ENCODE measurements at regions not wholly inside any gene's neighbourhood (a gene's known extent, or its start where the extent isn't known, plus 50 kb on each side); places are given as distances from the start of the nearest gene placed in this dataset.
"Not testable (repeated sequence)": the region's sequence is repeated elsewhere in the genome, so short reads cannot be mapped to it uniquely, and the experiment has no call there.

DNA sequence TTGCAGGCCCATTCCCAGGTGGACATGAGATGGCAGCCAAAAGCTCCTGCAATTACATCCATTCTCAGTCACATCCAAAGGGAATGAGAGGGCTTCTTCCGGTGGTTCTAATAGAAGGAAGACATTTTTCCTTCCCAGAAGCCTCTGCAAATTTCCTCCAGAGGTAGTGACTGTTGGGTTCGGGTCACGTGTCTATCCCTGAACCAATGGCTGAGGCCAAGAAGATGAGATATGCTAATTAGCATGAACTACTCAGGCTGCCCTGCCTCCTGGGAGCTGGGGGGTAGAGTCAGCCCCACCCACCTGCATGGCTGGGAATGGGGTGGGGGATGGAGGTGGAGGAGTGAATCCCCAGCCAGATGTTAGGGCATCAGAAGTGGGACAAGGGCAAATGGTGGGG is 61.3 kb upstream of the IYD start:
- Histone ChIP-seq H3K36me3 (ENCODE audit: control insufficient read depth in 2 of 3, insufficient read depth in 3 of 3, low read length in 3 of 3) (no peaks in the 10 kb centered on the region), H3K4me3 (ENCODE audit: low read length) (no peak overlapping the region), H3K27ac (ENCODE audit: low read depth, low read length) (no peak overlapping the region), H3K27me3 (ENCODE audit: control insufficient read depth in 2 of 2, insufficient read depth in 2 of 2, low read length in 2 of 2) (no peaks in the 10 kb centered on the region), H3K9me3 (ENCODE audit: control insufficient read depth in 2 of 3, low read length in 3 of 3) (no peaks in the 10 kb centered on the region), H3K4me1 (ENCODE audit: control insufficient read depth in 2 of 2, insufficient read depth in 2 of 2, low read length in 2 of 2) (peaks cover 0 to 30% of the 10 kb centered on the region in 2 donors)
- ChIA-PET POLR2A (no interaction called here), CTCF (no interaction called here)
- Mint-ChIP-seq H3K9me3 (peaks cover 0 to 4% (median 0%) of the 10 kb centered on the region in 11 donors), H3K27me3 (peaks cover 8 to 40% (median 18%) of the 10 kb centered on the region in 5 donors), H3K27ac (no peak overlapping the region), H3K36me3 (no peaks in the 10 kb centered on the region), H3K4me3 (no peak overlapping the region), H3K4me1 (peaks cover 0 to 2% (median 0%) of the 10 kb centered on the region in 7 donors)
- ATAC-seq = no peak
- intact Hi-C loops (cut with micrococcal nuclease) = no loop called here
- no peak for DNase-seq

GRCh38 chr6:150308812-150309645 is 59.8 kb upstream of the IYD start:
- no peaks in the 10 kb centered on the region for H3K9me3 ChIP-seq (ENCODE audit: control insufficient read depth in 2 of 3, low read length in 3 of 3)
- H3K27ac Mint-ChIP-seq = no peak overlapping the region
- H3K27me3 ChIP-seq (ENCODE audit: control insufficient read depth in 2 of 2, insufficient read depth in 2 of 2, low read length in 2 of 2) = no peaks in the 10 kb centered on the region
- peaks cover 10 to 49% (median 18%) of the 10 kb centered on the region in 5 donors for H3K27me3 Mint-ChIP-seq
- H3K27ac ChIP-seq (ENCODE audit: low read depth, low read length) = no peak overlapping the region
- no peaks in the 10 kb centered on the region for H3K36me3 ChIP-seq (ENCODE audit: control insufficient read depth in 2 of 3, insufficient read depth in 3 of 3, low read length in 3 of 3)
- CTCF ChIA-PET = no interaction called here
- H3K4me1 Mint-ChIP-seq = peaks cover 0 to 2% (median 0%) of the 10 kb centered on the region in 7 donors
- POLR2A ChIA-PET = no interaction called here
- DNase-seq = no peak
- peaks cover 0 to 4% (median 0%) of the 10 kb centered on the region in 11 donors for H3K9me3 Mint-ChIP-seq
- no peak overlapping the region for H3K4me3 Mint-ChIP-seq
- peaks cover 0 to 30% of the 10 kb centered on the region in 2 donors for H3K4me1 ChIP-seq (ENCODE audit: control insufficient read depth in 2 of 2, insufficient read depth in 2 of 2, low read length in 2 of 2)
- no peaks in the 10 kb centered on the region for H3K36me3 Mint-ChIP-seq
- H3K4me3 ChIP-seq (ENCODE audit: low read length) = no peak overlapping the region
- ATAC-seq = no peak
- intact Hi-C loops (cut with micrococcal nuclease) = no loop called here

DNA sequence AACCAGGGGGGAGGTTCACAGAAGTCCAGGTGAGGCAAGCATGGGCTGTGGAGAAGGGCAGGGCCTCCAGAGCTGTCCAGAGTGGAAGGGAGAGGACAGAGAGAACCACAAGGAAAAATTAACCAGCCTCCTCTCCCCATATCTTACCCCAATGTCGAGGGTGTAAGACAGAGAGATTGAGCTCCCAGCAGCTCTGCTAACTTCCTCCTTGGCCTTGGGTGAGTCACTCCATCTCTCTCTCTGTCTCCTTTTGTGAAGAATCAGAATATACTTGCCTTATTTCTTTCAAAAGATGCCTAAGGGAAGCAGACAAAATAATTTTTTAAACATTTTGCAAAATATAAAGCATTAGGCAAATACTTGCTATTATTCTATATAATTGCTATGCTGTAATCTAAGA is 58.3 kb upstream of the IYD start:
- H3K4me3 Mint-ChIP-seq = no peak overlapping the region
- no peaks in the 10 kb centered on the region for H3K36me3 Mint-ChIP-seq
- CTCF ChIA-PET = no interaction called here
- H3K4me1 Mint-ChIP-seq = peaks cover 0 to 2% (median 0%) of the 10 kb centered on the region in 7 donors
- no peak for DNase-seq
- POLR2A ChIA-PET = no interaction called here
- ATAC-seq = peak; percentile 65
- H3K27ac ChIP-seq (ENCODE audit: low read depth, low read length) = no peak overlapping the region
- peaks cover 0 to 4% (median 0%) of the 10 kb centered on the region in 11 donors for H3K9me3 Mint-ChIP-seq
- H3K27me3 Mint-ChIP-seq = peaks cover 11 to 39% (median 13%) of the 10 kb centered on the region in 5 donors
- no peak overlapping the region for H3K4me3 ChIP-seq (ENCODE audit: low read length)
- H3K9me3 ChIP-seq (ENCODE audit: control insufficient read depth in 2 of 3, low read length in 3 of 3) = no peaks in the 10 kb centered on the region
- no peaks in the 10 kb centered on the region for H3K27me3 ChIP-seq (ENCODE audit: control insufficient read depth in 2 of 2, insufficient read depth in 2 of 2, low read length in 2 of 2)
- H3K27ac Mint-ChIP-seq = no peak overlapping the region
- intact Hi-C loops (cut with micrococcal nuclease) = no loop called here
- H3K36me3 ChIP-seq (ENCODE audit: control insufficient read depth in 2 of 3, insufficient read depth in 3 of 3, low read length in 3 of 3) = no peaks in the 10 kb centered on the region
- H3K4me1 ChIP-seq (ENCODE audit: control insufficient read depth in 2 of 2, insufficient read depth in 2 of 2, low read length in 2 of 2) = peaks cover 0 to 30% of the 10 kb centered on the region in 2 donors

DNA sequence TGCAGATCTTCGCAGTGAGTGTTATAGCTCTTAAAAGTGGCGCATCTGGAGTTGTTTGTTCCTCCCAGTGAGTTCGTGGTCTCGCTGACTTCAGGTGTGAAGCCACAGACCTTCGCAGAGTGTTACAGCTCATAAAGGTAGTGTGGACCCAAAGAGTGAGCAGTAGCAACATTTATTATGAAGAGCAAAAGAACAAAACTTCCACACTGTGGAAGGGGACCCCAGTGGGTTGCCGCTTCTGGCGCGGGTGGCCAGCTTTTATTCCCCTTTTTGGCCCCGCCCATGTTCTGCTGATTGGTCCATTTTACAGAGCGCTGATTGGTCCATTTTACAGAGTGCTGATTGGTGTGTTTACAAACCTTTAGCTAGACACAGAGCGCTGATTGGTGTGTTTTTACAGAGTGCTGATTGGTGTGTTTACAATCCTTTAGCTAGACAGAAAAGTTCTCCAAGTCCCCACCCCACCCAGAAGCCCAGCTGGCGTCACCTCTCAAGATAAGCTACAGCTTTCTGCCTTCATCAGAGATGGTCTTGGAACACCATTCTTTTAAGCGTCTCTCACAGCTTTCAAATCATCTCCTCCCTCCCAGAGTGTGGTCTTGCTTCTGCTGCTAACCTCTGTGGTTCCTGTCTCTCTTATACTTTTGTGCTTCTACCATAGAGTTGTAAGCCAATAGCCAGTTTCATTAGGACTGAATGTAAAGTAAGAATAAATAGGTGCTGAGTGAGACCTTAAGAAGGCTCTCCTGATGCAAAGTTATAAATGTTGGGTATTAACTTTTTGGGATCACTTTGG is 57.5 kb upstream of the IYD start:
- CTCF ChIA-PET; H3K27ac Mint-ChIP-seq; H3K27ac ChIP-seq (ENCODE audit: low read depth, low read length); H3K9me3 ChIP-seq (ENCODE audit: control insufficient read depth in 2 of 3, low read length in 3 of 3); H3K27me3 ChIP-seq (ENCODE audit: control insufficient read depth in 2 of 2, insufficient read depth in 2 of 2, low read length in 2 of 2); H3K36me3 Mint-ChIP-seq; H3K4me3 ChIP-seq (ENCODE audit: low read length); DNase-seq; intact Hi-C loops (cut with micrococcal nuclease); H3K36me3 ChIP-seq (ENCODE audit: control insufficient read depth in 2 of 3, insufficient read depth in 3 of 3, low read length in 3 of 3); POLR2A ChIA-PET; H3K4me3 Mint-ChIP-seq; H3K4me1 Mint-ChIP-seq; H3K9me3 Mint-ChIP-seq: not testable (repeated sequence)
- H3K27me3 Mint-ChIP-seq = peaks cover 9 to 43% (median 13%) of the 10 kb centered on the region in 5 donors
- H3K4me1 ChIP-seq (ENCODE audit: control insufficient read depth in 2 of 2, insufficient read depth in 2 of 2, low read length in 2 of 2) = peaks cover 0 to 30% of the 10 kb centered on the region in 2 donors
- peak; percentile 59 for ATAC-seq

GRCh38 chr6:150312395-150312794 is 56.4 kb upstream of the IYD start:
- H3K27ac Mint-ChIP-seq = no peak overlapping the region
- peaks cover 4 to 41% (median 12%) of the 10 kb centered on the region in 5 donors for H3K27me3 Mint-ChIP-seq
- Histone ChIP-seq H3K36me3 (ENCODE audit: control insufficient read depth in 2 of 3, insufficient read depth in 3 of 3, low read length in 3 of 3) (no peaks in the 10 kb centered on the region), H3K4me1 (ENCODE audit: control insufficient read depth in 2 of 2, insufficient read depth in 2 of 2, low read length in 2 of 2) (peaks cover 0 to 30% of the 10 kb centered on the region in 2 donors), H3K27me3 (ENCODE audit: control insufficient read depth in 2 of 2, insufficient read depth in 2 of 2, low read length in 2 of 2) (no peaks in the 10 kb centered on the region), H3K27ac (ENCODE audit: low read depth, low read length) (no peak overlapping the region), H3K9me3 (ENCODE audit: control insufficient read depth in 2 of 3, low read length in 3 of 3) (no peaks in the 10 kb centered on the region), H3K4me3 (ENCODE audit: low read length) (no peak overlapping the region)
- ATAC-seq (no peak), DNase-seq (no peak)
- H3K4me3 Mint-ChIP-seq = no peak overlapping the region
- H3K4me1 Mint-ChIP-seq = peaks cover 0 to 4% (median 0%) of the 10 kb centered on the region in 7 donors
- ChIA-PET POLR2A (no interaction called here), CTCF (interaction anchor here (0.6 kb wide), 1 partner anchor 241 kb away, joined by 5 read pairs; no protein-coding TSS in a partner anchor)
- H3K9me3 Mint-ChIP-seq = peaks cover 0 to 4% (median 0%) of the 10 kb centered on the region in 11 donors
- intact Hi-C loops (cut with micrococcal nuclease) = no loop called here
- no peaks in the 10 kb centered on the region for H3K36me3 Mint-ChIP-seq

DNA sequence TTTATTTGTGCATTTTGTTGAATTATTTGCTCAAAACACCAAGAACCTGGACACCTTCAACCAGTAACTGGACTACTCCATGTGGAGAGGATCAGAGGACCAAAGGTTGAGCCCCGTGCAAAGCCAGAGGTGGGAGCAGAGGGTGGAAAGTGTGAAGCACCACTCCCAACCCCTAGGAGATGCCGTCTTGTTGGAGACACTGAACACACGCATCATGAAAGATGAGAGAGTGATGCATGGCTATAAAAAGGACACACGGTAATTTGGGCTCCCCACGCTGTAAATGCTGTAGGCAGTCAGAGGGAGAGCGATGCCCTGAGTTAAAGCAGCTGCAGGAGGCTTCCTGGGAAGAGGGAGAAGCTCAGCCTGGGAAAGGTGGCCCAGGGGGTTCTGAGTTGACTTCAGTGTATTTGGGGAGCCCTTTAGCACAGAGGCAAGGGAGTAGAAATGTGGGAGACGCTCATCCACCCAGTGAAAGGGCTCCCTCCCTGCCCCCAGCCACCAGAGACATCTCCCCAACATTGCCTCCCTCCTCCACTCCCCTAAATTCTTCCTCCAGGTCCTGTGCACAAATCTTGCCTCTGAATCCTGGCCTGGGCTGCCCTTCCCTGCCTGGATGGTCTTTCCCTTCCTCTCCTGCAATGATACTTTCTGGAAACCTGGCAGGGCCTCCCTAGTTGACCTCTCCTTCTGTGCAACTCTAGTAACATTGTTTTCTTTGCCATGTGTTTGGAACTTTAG is 55.8 kb upstream of the IYD start:
- no peak overlapping the region for H3K4me3 Mint-ChIP-seq
- Histone ChIP-seq H3K27ac (ENCODE audit: low read depth, low read length) (no peak overlapping the region), H3K27me3 (ENCODE audit: control insufficient read depth in 2 of 2, insufficient read depth in 2 of 2, low read length in 2 of 2) (no peaks in the 10 kb centered on the region), H3K36me3 (ENCODE audit: control insufficient read depth in 2 of 3, insufficient read depth in 3 of 3, low read length in 3 of 3) (no peaks in the 10 kb centered on the region), H3K9me3 (ENCODE audit: control insufficient read depth in 2 of 3, low read length in 3 of 3) (no peaks in the 10 kb centered on the region), H3K4me3 (ENCODE audit: low read length) (no peak overlapping the region), H3K4me1 (ENCODE audit: control insufficient read depth in 2 of 2, insufficient read depth in 2 of 2, low read length in 2 of 2) (peaks cover 0 to 30% of the 10 kb centered on the region in 2 donors)
- no peak overlapping the region for H3K27ac Mint-ChIP-seq
- intact Hi-C loops (cut with micrococcal nuclease) = no loop called here
- ATAC-seq = no peak
- H3K27me3 Mint-ChIP-seq = peaks cover 4 to 38% (median 12%) of the 10 kb centered on the region in 5 donors
- H3K9me3 Mint-ChIP-seq = peaks cover 0 to 4% (median 0%) of the 10 kb centered on the region in 11 donors
- no peaks in the 10 kb centered on the region for H3K36me3 Mint-ChIP-seq
- ChIA-PET CTCF (no interaction called here), POLR2A (no interaction called here)
- no peak for DNase-seq
- peaks cover 0 to 4% (median 0%) of the 10 kb centered on the region in 7 donors for H3K4me1 Mint-ChIP-seq

All from naive thymus-derived CD4-positive, alpha-beta T cell (primary cell).